ENCODE measurements at regions not wholly inside any gene's neighbourhood (a gene's known extent, or its start where the extent isn't known, plus 50 kb on each side); places are given as distances from the start of the nearest gene placed in this dataset.
"Not testable (repeated sequence)": the region's sequence is repeated elsewhere in the genome, so short reads cannot be mapped to it uniquely, and the experiment has no call there.

GRCh38 chr14:65153101-65153500 lies 50.8 kb upstream of the MAX start:
- no peak for DNase-seq (ENCODE audit: low read depth)

GRCh38 chr14:65156568-65157366 lies 54.5 kb upstream of the MAX start:
- DNase-seq (ENCODE audit: low read depth): peak; percentile 85

GRCh38 chr14:65159281-65160062 lies 57.2 kb upstream of the MAX start:
- no peak for DNase-seq (ENCODE audit: low read depth)

GRCh38 chr14:65160091-65160490 lies 57.8 kb upstream of the MAX start:
- DNase-seq (ENCODE audit: low read depth): no peak

- no peak for DNase-seq (ENCODE audit: low read depth)
Measured at GRCh38 chr14:65162031-65162430, 59.7 kb upstream of the MAX start.

- DNase-seq (ENCODE audit: low read depth): peak; percentile 58
Measured at GRCh38 chr14:65164068-65164824, 61.9 kb upstream of the MAX start.

GRCh38 chr14:65164825-65165135 lies 62.5 kb upstream of the MAX start:
- DNase-seq (ENCODE audit: low read depth): no peak

- DNase-seq (ENCODE audit: low read depth): peak; percentile 20
Measured at GRCh38 chr14:65167072-65167645, 64.8 kb upstream of the MAX start.

- peak; percentile 22 for DNase-seq (ENCODE audit: low read depth)
Measured at GRCh38 chr14:65168840-65169239, 66.5 kb upstream of the MAX start.

GRCh38 chr14:65169351-65169750 lies 67.0 kb upstream of the MAX start:
- peak; percentile 45 for DNase-seq (ENCODE audit: low read depth)

GRCh38 chr14:65170318-65170717 lies 68.0 kb upstream of the MAX start:
- no peak for DNase-seq (ENCODE audit: low read depth)

GRCh38 chr14:65170768-65171507 lies 68.6 kb upstream of the MAX start:
- peak; percentile 88 for DNase-seq (ENCODE audit: low read depth)

GRCh38 chr14:65173973-65174693 lies 71.8 kb upstream of the MAX start:
- no peak for DNase-seq (ENCODE audit: low read depth)

GRCh38 chr14:65174783-65175182 lies 72.5 kb upstream of the MAX start:
- no peak for DNase-seq (ENCODE audit: low read depth)

GRCh38 chr14:65177551-65177950 lies 75.2 kb upstream of the MAX start:
- no peak for DNase-seq (ENCODE audit: low read depth)

GRCh38 chr14:65179231-65179630 lies 76.9 kb upstream of the MAX start:
- not testable (repeated sequence) for DNase-seq (ENCODE audit: low read depth)

GRCh38 chr14:65179918-65180724 lies 77.8 kb upstream of the MAX start:
- DNase-seq (ENCODE audit: low read depth): peak; percentile 80

- DNase-seq (ENCODE audit: low read depth): no peak
Measured at GRCh38 chr14:65180725-65181025, 78.4 kb upstream of the MAX start.

- peak; percentile 20 for DNase-seq (ENCODE audit: low read depth)
Measured at GRCh38 chr14:65184032-65184764, 81.9 kb upstream of the MAX start.

GRCh38 chr14:65185829-65186228 lies 83.5 kb upstream of the MAX start:
- no peak for DNase-seq (ENCODE audit: low read depth)

Measured in EH (cell line).